ENCODE measurements at regions not wholly inside any gene's neighbourhood (a gene's known extent, or its start where the extent isn't known, plus 50 kb on each side); places are given as distances from the start of the nearest gene placed in this dataset.

DNA sequence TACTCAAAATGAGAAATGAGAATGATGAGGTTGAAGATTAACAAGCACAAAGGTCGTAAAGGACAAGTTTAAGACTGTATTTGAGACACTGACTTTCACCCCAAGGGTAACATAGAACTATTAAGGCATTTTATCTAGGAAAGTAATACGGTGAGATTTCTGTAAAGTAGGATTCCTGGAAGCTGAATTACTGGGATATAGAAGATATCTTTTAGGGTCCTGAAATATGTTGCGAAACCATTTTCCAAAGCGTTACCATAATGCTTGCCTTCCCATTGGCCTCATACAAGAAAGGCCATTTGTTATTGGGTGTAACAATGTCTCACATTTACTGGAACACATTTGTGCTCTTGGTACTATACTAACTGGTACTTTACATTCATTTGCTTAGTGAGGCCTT lies 1185.9 kb upstream of the TENM4 start:
- DNase-seq: no peak

DNA sequence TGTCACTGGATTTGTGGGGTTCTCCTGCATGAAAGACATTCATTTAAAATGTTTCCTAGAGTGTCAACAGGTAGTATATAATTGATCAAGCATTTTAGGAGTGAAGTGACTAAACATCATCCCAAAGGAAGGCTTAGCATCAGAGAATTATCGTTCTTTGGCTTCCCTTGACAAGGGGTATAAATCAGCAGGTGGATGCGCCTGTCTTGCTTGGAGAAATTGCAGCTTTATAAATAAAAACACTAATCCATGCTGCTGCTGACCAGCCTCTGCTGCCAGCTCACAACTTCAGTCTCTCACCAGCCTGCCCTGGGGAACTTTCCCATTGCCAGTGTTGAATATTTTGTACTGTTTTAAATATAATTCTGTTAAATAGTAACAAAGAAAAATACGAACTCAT lies 1184.7 kb upstream of the TENM4 start:
- no peak for DNase-seq

DNA sequence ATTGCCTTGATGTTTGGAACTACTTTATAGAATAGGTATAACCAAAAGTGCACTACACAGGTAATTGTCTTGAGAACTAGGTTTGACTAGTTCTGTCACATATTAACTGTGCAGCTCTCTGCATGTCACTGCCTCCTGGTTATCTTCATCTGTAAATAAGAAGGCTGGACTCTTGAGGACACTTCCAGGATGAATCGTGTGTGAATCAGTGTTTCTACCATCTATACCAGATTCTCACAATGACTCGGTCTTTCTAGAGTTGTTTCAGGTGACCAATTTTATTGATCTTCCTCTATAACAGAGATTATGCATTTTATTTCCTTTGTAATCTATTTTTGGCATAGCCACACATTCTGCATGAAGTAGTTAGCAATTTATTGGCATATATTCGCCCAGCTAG lies 1181.0 kb upstream of the TENM4 start:
- DNase-seq: no peak

DNA sequence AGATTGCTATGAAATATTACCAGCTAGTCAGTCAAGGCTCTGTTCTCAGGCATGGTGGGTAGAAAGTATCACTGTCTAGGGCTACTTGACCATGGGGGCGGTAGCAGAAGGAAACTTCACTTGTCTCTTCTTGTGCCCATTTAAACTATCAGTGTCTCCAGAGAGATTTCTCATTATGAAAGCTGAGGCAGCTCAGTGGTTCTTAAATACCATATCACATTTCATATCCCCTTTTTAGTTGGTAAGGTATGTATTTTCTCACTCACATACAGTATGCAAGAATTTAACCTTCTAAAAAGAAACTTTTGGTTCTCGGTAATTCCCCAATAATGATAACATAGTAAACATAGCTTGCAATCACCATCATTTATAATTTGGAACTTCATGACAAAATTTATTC lies 1180.0 kb upstream of the TENM4 start:
- DNase-seq: no peak

DNA sequence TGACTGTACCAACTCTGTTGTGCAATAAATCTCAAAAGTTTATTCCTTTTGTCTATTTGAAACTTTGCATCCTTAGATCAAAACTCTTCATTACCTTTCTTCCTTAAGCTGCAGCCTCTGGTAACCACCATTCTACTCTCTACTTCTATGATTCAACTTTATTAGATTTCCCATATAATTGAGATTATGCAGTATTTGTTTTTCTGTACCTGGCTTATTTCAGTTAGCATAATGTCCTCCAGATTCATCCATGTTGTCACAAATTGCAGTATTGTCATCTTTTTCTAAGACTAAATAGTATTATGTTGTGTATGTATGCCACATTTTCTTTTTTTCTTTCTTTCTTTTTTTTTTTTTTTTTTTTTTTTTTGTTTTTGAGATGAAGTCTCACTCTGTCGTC lies 1176.3 kb upstream of the TENM4 start:
- no peak for DNase-seq

DNA sequence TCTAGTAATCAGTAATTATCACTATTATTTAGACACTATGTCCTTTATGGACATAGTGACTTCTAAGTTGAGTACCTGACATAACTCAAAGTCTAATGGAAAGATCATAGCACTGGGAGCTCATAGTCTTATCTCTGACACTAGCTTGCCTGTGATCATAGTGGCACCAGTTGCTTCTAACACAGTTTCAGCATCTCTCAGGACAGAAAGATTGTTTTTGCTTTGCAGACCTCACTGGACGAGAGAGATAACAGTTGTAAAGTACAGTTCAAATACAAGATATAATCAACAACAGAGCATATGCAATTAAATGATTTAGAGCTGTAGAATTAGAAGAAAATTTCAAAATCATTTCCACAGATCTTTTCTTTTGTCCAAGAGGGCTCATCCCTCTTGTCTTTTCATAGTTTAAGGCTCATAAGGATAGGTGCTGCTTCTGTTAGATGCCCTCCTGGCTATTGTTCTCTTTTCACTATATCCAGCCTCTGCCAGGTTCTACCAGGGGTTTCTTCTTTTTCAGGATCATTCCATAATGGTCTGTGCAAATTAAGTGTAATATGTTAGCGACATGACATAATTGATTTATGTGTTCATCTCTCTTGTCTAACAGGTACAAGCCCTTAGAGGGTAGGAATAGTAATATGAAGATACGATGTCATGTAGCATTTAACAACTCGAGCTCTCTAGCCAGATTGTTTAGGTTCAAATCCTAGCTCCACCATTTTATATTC lies 1175.4 kb upstream of the TENM4 start:
- no peak for DNase-seq

DNA sequence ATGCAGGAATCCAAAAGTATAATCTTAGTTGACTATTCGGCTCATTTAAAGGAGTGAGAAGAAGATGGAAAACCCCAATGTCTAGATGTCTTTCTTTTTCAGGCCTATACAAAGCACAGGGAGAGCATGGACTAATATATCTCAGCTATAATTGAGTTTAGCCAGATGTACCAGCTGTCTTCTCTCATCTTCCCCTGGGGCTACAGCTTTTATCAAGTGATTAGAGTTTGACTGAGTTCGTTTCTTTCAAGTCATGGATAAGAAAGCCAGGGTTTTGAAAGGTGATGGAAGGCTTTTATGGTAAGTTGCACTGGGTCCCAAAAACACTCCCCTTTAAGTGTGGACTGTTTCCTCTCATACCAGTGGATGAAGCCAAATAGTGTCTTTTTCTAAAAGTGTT lies 1172.8 kb upstream of the TENM4 start:
- DNase-seq: no peak

DNA sequence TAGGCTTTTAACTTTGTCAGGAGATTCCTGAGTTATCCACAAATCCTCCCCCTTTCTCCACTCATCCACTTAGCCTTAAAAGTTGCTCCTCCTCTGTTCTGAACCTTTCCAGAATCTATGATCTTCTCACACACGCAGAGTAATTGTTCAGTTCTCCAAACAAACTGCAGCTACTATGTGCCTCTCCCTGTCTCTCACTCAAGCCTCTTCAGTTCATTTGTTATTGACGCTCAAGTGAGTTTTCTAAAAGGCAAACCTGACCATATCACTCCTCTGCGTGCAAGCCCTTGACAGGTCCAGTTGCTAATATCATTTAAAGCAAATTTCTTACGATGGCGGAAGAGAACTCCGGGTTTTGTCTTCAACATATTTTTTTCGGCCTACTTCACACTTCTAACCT lies 1169.7 kb upstream of the TENM4 start:
- no peak for DNase-seq

DNA sequence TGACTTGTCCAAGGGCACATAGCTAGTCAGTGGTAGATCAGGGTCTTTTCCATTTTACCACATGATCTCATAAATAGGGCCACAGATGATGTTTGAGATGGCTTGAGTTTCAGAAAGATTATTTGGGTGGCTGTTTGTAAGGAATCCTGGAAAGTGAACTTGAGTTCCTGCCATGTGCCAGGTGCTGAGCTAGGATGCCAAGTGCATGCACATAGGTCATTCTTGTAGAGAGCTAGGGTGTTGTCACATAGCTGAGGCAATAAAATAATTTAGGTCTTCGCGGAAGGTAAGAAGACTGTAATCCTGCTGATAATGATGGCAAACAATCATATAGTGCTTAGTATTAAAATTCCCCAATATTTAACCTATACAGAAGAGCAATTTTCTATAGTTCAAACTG lies 1162.6 kb upstream of the TENM4 start:
- DNase-seq: no peak

DNA sequence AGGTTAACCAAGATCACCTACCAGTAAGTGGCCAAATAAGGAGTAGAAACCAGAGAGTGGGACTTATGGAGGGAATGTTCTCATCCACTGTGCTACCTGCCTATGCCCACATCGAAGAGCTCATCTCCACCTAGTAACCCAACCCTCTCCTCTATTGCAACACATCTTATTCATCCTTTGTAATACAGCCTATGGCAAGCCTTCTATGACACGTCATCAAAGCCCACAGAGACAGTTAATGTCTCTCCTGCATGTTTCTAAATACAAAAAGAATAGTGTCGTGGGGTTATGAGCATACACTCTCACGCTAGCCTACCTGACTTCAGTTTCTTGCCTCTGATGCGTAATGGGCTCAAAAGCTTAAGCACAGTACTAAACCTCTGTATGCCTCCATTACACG lies 1158.1 kb upstream of the TENM4 start:
- DNase-seq: no peak

DNA sequence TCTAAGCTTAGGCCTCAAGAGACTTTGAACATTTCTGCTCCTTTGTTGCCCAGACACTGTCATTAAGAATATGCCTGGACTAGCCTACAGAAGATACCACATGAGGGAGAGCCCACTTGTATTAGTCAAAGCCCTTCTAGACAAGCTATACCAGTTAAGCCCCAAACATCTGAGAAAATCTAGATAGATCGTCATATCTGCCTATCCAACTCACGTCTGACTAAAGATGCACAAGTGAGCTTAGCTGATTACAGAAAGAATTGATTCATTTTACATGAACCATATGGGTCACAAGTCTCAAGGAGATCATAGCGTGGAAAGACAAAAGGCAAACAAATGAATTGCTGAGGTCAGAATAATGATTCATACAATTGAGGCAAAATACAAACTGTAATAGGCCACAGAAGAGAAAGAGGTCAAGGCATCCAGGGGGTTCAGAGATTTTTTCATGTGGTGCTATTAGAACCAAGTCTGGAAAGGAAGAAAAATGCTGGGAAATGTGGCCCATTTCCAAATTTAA lies 1155.5 kb upstream of the TENM4 start:
- no peak for DNase-seq

DNA sequence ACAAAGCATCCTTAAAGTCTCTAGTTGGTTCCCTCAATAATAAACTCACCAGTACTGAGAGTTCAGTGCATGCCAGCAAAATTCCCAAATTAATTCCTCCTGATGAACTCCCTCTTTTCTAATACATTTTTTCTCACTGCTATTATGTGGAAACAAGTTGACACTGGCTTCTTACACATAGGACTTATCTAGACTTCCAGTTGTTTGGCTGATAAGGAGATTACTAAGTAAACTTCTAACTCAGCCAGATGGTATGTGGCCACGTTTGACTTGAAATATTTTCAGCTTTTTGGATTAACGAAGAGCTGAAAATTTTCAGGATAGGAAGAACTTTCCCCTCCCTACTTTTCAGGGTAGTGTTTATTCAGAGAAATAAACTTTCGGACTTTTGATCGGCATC lies 1154.2 kb upstream of the TENM4 start:
- no peak for DNase-seq

DNA sequence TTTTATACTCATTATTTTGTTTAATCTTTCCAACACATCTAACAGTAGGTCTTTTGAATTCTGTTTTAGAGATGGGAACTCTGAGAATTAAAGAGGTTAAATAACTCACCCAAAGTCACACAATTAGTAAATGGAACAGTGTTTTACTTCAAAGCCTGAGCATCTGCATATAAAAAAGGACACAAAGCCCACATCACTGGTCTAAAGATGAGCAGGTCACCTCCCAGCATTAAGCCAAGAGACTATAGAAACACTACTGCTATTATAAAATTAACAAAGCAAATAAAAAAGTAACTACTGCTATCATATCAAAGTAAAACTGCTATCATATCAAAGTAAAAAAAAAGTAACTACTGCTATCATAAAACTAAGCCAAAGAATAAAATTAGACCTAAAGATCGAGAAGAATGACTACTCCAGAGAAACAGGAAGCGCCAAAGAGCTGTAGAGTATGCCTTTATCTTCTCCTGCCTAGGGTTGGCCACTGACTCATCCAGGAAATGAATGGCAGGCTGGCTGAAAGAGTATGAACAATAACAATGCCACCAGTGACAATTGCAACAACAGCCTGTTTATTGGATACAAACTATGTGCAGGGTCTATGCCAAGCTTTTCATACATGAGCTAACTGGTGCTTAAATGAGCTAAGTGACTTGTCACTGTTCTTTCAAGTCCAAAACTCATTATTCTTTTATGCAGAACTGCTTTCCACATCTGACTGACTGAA lies 1153.0 kb upstream of the TENM4 start:
- no peak for DNase-seq

DNA sequence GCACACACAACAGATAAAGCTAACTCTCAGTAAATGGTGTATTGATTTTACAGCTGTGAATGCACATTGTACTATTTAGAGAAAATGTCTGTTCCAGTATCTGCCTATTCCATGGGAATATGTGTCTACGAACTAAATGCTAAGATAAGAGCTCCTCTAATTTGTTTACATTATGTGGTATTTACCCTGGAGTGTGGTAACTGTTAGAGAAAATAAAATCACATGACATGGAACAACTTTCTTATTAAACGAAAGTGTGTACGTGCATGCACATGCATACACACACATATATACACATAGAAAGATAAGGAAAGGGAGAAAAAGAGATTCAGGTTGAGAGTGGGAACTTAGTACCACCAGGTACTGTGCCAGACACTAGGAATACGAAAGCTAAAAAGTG lies 1151.7 kb upstream of the TENM4 start:
- DNase-seq: no peak

DNA sequence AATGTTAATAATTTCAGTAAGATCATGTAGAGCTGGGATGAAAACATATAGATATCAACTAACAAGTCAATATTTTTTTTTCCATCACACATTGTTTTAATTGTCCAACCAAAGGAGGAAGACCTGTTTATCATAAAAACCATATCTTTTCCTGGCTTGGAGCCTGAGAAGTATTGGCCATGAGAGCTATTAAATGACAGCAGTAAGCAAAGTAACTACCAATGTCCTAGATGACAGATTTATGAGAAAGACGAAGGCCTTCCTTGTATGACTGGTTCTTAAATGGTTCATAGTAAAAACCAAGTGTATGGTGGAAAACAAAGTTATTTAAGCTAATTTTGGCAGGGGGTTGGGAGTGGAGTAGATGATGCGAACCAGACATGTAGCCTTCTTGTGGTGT lies 1147.1 kb upstream of the TENM4 start:
- DNase-seq: no peak

DNA sequence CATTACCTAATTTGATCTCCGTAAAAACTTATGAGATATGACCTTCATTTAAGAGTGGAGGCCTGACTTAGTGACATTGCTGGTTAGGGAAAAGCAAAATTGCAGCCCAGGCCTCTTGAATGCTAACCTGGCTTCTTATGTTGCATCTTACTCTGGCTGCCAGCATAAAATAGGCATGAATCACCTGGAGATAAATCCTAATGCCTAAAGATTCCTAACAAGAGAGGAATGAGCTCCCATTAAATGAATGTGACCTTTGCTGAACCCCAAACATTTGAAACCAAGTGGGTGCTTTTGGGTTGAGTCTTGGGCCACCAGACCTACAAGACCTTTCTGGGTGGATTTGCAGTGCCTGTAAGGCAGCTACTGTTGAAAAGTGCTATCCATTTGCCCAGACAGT lies 1145.6 kb upstream of the TENM4 start:
- DNase-seq: no peak

DNA sequence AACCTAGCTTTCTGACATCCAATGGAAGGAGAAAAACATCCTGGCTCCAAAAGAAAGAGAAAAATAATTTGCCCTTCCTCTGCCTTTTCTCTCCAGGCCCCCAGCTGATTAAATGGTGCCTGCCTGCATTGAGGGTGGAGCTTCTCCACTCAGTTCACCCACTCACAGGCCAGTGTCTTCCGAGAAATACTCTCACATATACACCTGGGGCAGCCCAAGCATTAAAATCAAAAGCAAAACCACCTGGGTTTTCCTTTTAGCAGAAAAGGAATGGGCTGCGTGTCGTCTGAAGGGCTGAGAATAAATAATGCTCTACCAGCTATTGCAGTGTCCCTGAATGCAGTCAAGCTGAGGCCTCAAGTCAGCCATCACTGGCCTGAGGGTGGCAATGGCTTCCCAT lies 1143.8 kb upstream of the TENM4 start:
- no peak for DNase-seq

DNA sequence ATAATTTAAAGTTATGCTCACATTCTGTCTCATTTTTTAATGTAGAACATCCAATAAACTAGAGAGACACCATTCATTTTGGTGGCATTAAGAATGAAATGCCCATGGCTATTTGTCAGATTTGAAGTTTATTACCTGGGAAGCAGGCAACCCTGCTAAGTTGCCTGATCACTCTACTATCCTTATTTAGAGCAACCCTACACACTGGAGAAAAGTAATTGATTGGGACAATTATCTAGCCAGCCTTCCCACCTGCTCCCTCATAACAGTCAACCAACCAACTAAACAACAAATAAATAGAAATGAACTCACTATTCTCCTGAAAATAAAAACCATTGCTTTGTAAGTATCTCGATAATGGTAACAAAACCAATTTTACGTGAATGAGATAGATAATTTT lies 1129.0 kb upstream of the TENM4 start:
- no peak for DNase-seq

DNA sequence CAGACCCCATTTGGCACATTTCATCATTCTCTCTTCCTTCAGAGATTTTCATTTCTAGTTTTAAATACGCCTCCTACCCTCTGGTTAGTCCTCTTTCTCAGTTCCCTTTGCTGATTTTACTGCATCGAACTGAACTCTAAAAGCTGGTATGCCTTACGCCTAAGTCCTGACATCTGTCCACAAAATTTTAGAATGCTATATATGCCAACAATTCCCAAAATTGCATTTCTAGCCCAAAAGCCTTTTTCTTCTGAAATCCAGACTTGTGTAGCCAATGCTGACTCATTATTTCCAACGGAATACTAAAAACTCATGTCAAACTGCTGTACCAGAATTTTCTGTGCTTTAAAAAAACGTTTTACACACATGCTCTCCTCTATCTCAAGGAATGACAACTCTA lies 1124.4 kb upstream of the TENM4 start:
- no peak for DNase-seq

DNA sequence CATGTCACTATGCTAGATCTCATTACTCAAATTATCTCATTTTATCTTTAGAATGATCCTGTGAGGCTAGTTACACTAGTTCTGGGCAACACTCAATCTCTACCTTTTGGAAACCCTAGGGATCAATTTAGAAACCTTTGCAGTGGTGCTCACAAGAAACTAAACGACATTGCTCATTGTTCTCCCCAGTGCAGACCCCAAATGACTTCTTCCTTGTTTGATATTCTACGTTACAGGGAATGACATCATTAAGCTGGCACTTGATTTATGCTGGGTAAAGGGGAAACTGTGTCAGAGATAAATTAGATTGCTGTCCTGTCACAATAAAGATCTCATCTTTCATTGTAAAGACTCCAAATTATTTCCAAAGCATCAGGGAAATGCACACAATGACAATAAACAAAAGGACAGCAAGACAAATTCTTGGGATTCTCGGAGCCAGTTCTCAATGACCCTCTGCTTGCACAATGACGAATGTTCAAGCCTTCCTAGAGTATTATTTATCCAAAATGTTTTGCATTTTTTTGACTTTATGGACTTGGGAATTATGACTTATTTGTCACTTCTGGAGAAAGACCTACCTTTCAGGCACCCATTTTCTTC lies 1121.8 kb upstream of the TENM4 start:
- no peak for DNase-seq

DNA sequence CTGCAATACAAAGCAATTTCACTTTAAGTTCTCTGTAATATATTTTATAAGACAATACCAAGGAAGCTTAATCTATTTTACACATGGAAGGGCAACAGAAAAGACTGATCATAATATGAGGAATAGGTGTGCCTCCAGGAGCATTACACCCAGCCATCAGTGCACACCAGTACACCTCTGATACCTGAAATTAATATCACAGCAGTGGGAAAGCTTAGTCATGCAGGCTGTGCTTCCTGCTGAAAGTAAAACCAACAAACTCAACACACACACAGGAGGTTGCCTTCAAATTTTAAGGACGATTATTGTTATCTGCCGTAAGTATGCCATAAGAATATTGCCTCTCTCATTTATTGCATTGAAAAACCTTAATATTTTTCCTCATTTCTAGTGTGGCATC lies 1119.1 kb upstream of the TENM4 start:
- no peak for DNase-seq

DNA sequence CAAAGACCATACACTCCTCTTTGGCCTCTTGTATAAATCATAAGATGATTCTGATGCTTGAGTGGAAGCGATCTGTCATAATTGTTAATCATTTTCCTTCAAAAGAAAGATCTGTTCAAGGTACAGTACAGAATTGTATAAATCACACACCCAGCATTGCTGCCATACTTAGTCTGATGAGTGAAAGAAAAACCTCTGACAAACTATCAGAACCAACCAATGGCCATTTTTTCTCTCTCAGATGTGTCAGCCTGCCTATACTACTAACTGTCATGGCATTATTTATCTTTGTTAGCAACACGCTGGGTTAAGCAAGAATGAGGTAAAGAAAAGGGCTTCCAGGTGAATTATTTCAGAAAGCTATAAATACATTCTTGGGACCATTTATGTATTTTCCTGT lies 1112.7 kb upstream of the TENM4 start:
- no peak for DNase-seq

DNA sequence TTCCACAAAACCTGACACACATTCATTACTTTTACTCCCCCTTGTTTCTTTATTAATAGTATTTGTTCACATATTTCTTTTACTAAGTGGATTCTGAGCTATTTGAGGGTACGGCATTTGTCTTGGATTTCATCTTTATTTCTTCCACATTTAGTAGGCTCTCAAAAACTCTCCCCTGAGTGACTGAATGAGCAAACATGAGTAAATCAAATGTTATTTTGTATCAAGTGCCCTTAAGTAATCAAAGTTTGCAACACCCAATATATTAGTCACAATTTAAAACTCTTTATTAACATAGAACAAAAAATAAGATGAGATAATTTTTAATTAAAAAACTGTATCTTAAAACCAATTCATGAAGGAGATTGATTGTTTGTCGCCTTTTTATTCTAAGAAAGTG lies 1101.9 kb upstream of the TENM4 start:
- no peak for DNase-seq

DNA sequence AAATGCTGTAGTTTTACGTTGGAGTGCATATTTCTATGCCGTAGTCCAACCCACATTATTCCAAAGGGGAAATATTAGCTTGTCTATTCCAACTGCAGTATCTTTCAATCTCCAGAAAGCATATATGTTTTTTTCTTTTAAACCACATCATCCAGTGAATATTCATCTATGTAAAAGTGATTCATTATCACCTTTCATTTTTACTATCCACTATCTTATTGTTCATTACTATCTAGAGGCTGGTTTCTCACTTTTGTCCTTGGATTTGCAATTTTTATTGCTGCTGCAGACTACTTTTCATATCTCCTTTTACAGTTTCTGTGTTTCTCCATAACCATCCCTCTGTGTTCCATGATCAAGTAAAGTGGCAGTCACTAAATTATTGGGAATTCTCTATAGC lies 1097.2 kb upstream of the TENM4 start:
- DNase-seq: no peak

All from stimulated activated CD4-positive, alpha-beta T cell treated with anti-CD3 and anti-CD28 coated beads, Interleukin-4, amount 100 ng/mL, for 24 hours (primary cell).